ENCODE measurements at regions not wholly inside any gene's neighbourhood (a gene's known extent, or its start where the extent isn't known, plus 50 kb on each side); places are given as distances from the start of the nearest gene placed in this dataset.
A peak's percentile ranks its signal among the peaks of the same experiment; 100 is the strongest.

DNA sequence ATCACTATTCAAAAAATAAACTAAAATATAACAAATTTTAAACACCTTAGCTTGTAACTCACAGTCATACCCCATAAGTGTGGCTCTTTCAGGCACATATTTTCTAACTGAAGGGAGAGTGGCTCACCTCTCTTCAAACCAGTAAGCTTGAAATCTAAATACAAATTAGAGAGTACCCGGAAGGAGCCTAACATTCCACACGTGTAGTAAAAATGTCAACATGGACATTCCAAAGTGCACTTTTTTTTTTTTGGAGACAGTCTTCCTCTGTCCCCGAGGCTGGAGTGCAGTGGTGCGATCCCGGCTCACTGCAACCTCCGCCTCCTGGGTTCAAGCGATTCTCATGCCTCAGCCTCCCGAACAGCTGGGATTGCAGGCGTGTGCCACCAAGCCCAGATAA lies 275.6 kb upstream of the ADGRL2 start:
- H3K36me3 Mint-ChIP-seq (ENCODE audit: insufficient read depth, unreplicated experiment), result no peaks in the 10 kb centered on the region
- H3K4me1 Mint-ChIP-seq (ENCODE audit: low read depth, unreplicated experiment), result no peaks in the 10 kb centered on the region
- no peaks in the 10 kb centered on the region for H3K9me3 ChIP-seq
- no peak overlapping the region for H3K4me3 ChIP-seq (ENCODE audit: low read depth, low read length)
- DNase-seq, result peak in 1 of 2 experiments; percentile 3
- CTCF ChIA-PET, result no interaction called here
- H3K27ac Mint-ChIP-seq (ENCODE audit: unreplicated experiment), result no peak overlapping the region
- no peaks in the 10 kb centered on the region for H3K27me3 Mint-ChIP-seq (ENCODE audit: insufficient read depth, unreplicated experiment)
- no peaks in the 10 kb centered on the region for H3K36me3 ChIP-seq (ENCODE audit: control insufficient read depth, insufficient read depth, low read length)
- no peak overlapping the region for H3K4me3 Mint-ChIP-seq (ENCODE audit: unreplicated experiment)
- POLR2A ChIA-PET, result no interaction called here
- no TSS peak for BruUV-seq (replicated peaks)
- H3K9me3 Mint-ChIP-seq (ENCODE audit: unreplicated experiment), result no peaks in the 10 kb centered on the region
- no peaks in the 10 kb centered on the region for H3K27me3 ChIP-seq (replicated peaks; ENCODE audit: control insufficient read depth, insufficient read depth, low read length)
- intact Hi-C loops (cut with micrococcal nuclease; ENCODE audit: unreplicated experiment), result no loop called here
- TF ChIP-seq, protein P1, sequence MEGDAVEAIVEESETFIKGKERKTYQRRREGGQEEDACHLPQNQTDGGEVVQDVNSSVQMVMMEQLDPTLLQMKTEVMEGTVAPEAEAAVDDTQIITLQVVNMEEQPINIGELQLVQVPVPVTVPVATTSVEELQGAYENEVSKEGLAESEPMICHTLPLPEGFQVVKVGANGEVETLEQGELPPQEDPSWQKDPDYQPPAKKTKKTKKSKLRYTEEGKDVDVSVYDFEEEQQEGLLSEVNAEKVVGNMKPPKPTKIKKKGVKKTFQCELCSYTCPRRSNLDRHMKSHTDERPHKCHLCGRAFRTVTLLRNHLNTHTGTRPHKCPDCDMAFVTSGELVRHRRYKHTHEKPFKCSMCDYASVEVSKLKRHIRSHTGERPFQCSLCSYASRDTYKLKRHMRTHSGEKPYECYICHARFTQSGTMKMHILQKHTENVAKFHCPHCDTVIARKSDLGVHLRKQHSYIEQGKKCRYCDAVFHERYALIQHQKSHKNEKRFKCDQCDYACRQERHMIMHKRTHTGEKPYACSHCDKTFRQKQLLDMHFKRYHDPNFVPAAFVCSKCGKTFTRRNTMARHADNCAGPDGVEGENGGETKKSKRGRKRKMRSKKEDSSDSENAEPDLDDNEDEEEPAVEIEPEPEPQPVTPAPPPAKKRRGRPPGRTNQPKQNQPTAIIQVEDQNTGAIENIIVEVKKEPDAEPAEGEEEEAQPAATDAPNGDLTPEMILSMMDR (IDR thresholded peaks at IDR 0.05; ENCODE audit: insufficient read depth in 1 of 2, low read depth in 1 of 2, low read length in 1 of 2, severe bottlenecking in 1 of 2, unreplicated experiment in 1 of 2), result no peak
- H3K4me1 ChIP-seq, result no peaks in the 10 kb centered on the region

DNA sequence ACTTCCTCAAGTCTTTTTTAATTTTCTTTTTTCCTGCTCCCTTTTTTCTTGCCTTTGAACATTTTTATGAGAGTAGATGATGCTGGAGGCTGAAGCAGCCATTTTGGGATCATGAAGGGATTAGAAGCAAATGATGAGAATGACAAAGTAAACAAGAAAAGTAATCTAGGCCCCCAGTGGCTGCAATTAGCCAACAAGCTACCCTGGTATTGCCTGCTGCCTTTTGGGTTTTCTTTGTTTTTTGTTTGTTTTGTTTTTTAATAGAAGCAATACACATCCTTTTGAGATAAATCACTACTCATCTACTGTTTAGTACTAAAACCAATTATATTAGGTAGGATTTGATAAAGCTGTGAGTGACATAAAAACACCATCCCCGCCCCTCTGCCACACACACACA lies 280.7 kb upstream of the ADGRL2 start:
- no peak overlapping the region for H3K27ac Mint-ChIP-seq (ENCODE audit: unreplicated experiment)
- no peak overlapping the region for H3K4me3 Mint-ChIP-seq (ENCODE audit: unreplicated experiment)
- BruUV-seq (replicated peaks), result no TSS peak
- H3K36me3 ChIP-seq (ENCODE audit: control insufficient read depth, insufficient read depth, low read length), result no peaks in the 10 kb centered on the region
- no peaks in the 10 kb centered on the region for H3K27me3 ChIP-seq (replicated peaks; ENCODE audit: control insufficient read depth, insufficient read depth, low read length)
- DNase-seq, result no peak
- no peaks in the 10 kb centered on the region for H3K4me1 Mint-ChIP-seq (ENCODE audit: low read depth, unreplicated experiment)
- H3K9me3 Mint-ChIP-seq (ENCODE audit: unreplicated experiment), result no peaks in the 10 kb centered on the region
- TF ChIP-seq, protein P1 (IDR thresholded peaks at IDR 0.05; ENCODE audit: insufficient read depth in 1 of 2, low read depth in 1 of 2, low read length in 1 of 2, severe bottlenecking in 1 of 2, unreplicated experiment in 1 of 2), result no peak
- no peaks in the 10 kb centered on the region for H3K36me3 Mint-ChIP-seq (ENCODE audit: insufficient read depth, unreplicated experiment)
- no peak overlapping the region for H3K4me3 ChIP-seq (ENCODE audit: low read depth, low read length)
- H3K9me3 ChIP-seq, result no peaks in the 10 kb centered on the region
- ChIA-PET CTCF (no interaction called here), POLR2A (no interaction called here)
- H3K27me3 Mint-ChIP-seq (ENCODE audit: insufficient read depth, unreplicated experiment), result no peaks in the 10 kb centered on the region
- intact Hi-C loops (cut with micrococcal nuclease; ENCODE audit: unreplicated experiment), result no loop called here
- no peaks in the 10 kb centered on the region for H3K4me1 ChIP-seq

DNA sequence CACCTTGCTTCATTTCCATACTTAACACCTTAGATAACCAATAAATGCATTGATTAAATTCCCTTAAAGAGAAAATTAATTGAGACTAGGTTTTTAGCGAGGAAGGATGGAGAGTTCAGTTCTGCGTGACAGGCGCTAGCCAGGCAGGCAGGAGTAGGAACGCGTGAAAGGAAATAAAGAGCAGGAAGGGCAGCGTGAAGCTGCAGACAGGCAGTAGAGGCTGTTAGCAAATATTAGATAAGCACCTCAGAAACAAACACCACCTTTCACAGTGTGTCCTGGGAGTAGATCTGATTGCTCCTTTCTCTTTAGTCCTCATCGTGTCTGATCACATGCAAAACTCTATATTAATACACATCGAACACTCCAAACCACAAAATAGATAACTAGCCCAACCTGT lies 282.7 kb upstream of the ADGRL2 start:
- no peaks in the 10 kb centered on the region for H3K9me3 Mint-ChIP-seq (ENCODE audit: unreplicated experiment)
- Histone ChIP-seq H3K9me3 (no peaks in the 10 kb centered on the region), H3K4me1 (no peaks in the 10 kb centered on the region), H3K27me3 (replicated peaks; ENCODE audit: control insufficient read depth, insufficient read depth, low read length) (no peaks in the 10 kb centered on the region), H3K36me3 (ENCODE audit: control insufficient read depth, insufficient read depth, low read length) (no peaks in the 10 kb centered on the region), H3K4me3 (ENCODE audit: low read depth, low read length) (no peak overlapping the region)
- no TSS peak for BruUV-seq (replicated peaks)
- no peak overlapping the region for H3K27ac Mint-ChIP-seq (ENCODE audit: unreplicated experiment)
- CTCF ChIA-PET, result no interaction called here
- no peaks in the 10 kb centered on the region for H3K36me3 Mint-ChIP-seq (ENCODE audit: insufficient read depth, unreplicated experiment)
- intact Hi-C loops (cut with micrococcal nuclease; ENCODE audit: unreplicated experiment), result no loop called here
- TF ChIP-seq, protein P1 (IDR thresholded peaks at IDR 0.05; ENCODE audit: insufficient read depth in 1 of 2, low read depth in 1 of 2, low read length in 1 of 2, severe bottlenecking in 1 of 2, unreplicated experiment in 1 of 2), result no peak
- DNase-seq, result no peak
- POLR2A ChIA-PET, result no interaction called here
- no peaks in the 10 kb centered on the region for H3K4me1 Mint-ChIP-seq (ENCODE audit: low read depth, unreplicated experiment)
- H3K4me3 Mint-ChIP-seq (ENCODE audit: unreplicated experiment), result no peak overlapping the region
- no peaks in the 10 kb centered on the region for H3K27me3 Mint-ChIP-seq (ENCODE audit: insufficient read depth, unreplicated experiment)

Measured in Caco-2 (cell line).